SK-N-SH (cell line): ENCODE measurements at regions not wholly inside any gene's neighbourhood (a gene's known extent, or its start where the extent isn't known, plus 50 kb on each side); places are given as distances from the start of the nearest gene placed in this dataset.

Source experiments
- CTCF ChIA-PET: fragments of 300-600, 350-600 bp; formaldehyde crosslinking; extraction: SDS; loops from one replicate; lab custom pipeline; 2021; lab: Yijun Ruan, JAX
- POLR2A ChIA-PET: fragments of 350-600 bp; sonication (Branson Sonifier 250); formaldehyde crosslinking; extraction: SDS; loops from one replicate; lab custom pipeline; 2020; ENCODE audit warnings: antibody characterized with exemption, inconsistent platforms; lab: Yijun Ruan, JAX
- DNase-seq: peaks from one replicate; pipeline ENCODE4 v3.0.0; 2012
- H2AFZ ChIP-seq: fragments of 200-600 bp; sonication (generic); 2 replicates; pipeline ENCODE4 v1.8.1; 2016; ENCODE audit warnings: antibody characterized with exemption, mild to moderate bottlenecking, low read depth
- H3F3A ChIP-seq: fragments of 200-600 bp; sonication (generic); replicated peaks from 2 replicates; pipeline ENCODE3; 2016; ENCODE audit warnings: antibody characterized with exemption, mild to moderate bottlenecking; ENCODE audit not compliant: insufficient read depth
- H3K27ac ChIP-seq, 2 experiments: fragments of 200-500 bp in 1 of 2; fragments of 200-600 bp in 1 of 2; sonication (Bioruptor generic) in 1 of 2; sonication (generic), shearing (Covaris generic) in 1 of 2; 2 replicates each; pipeline versions ENCODE4 v1.5.1 to v1.6.1; 2014 to 2016; ENCODE audit warnings: low read depth in 2 of 2, inconsistent platforms in 1 of 2, low read length in 1 of 2, mild to moderate bottlenecking in 1 of 2, mixed read lengths in 1 of 2
- H3K27me3 ChIP-seq: fragments of 200-600 bp; sonication (generic), shearing (Covaris generic); 2 replicates; pipeline ENCODE4 v1.6.1; 2016; ENCODE audit warnings: mixed run types; ENCODE audit not compliant: insufficient read depth
- H3K36me3 ChIP-seq, 2 experiments: fragments of 200-500 bp in 1 of 2; fragments of 200-600 bp in 1 of 2; sonication (Bioruptor generic) in 1 of 2; sonication (generic) in 1 of 2; replicated peaks in 1 of 2; 2 replicates each; pipeline versions ENCODE3 to v1.5.1; 2014 to 2016; ENCODE audit warnings: low read length in 1 of 2, mild to moderate bottlenecking in 1 of 2; ENCODE audit not compliant: insufficient read depth in 2 of 2, control insufficient read depth in 1 of 2
- H3K4me1 ChIP-seq, 2 experiments: fragments of 200-500 bp in 1 of 2; fragments of 200-600 bp in 1 of 2; sonication (Bioruptor generic) in 1 of 2; sonication (generic), shearing (Covaris generic) in 1 of 2; 2 replicates each; pipeline versions ENCODE4 v1.5.1 to v1.6.1; 2014 to 2016; ENCODE audit warnings: low read depth in 1 of 2, low read length in 1 of 2, mixed run types in 1 of 2; ENCODE audit not compliant: insufficient read depth in 2 of 2, control insufficient read depth in 1 of 2
- H3K4me2 ChIP-seq: fragments of 200-600 bp; sonication (generic), shearing (Covaris generic); 2 replicates; pipeline ENCODE4 v1.6.1; 2017; ENCODE audit warnings: mixed run types
- H3K4me3 ChIP-seq, 2 experiments: fragments of 200-500 bp in 1 of 2; fragments of 200-600 bp in 1 of 2; sonication (Bioruptor generic) in 1 of 2; sonication (generic), shearing (Covaris generic) in 1 of 2; 2 replicates each; pipeline versions ENCODE4 v1.5.1 to v1.8.1; 2014 to 2016; ENCODE audit warnings: low read depth in 2 of 2, inconsistent platforms in 1 of 2, low read length in 1 of 2, mild to moderate bottlenecking in 1 of 2, mixed read lengths in 1 of 2, moderate library complexity in 1 of 2
- H3K79me2 ChIP-seq: fragments of 200-600 bp; sonication (generic); 2 replicates; pipeline ENCODE4 v1.8.1; 2017; ENCODE audit warnings: mild to moderate bottlenecking; ENCODE audit not compliant: insufficient read depth
- H3K9ac ChIP-seq: fragments of 200-600 bp; sonication (generic); 2 replicates; pipeline ENCODE4 v1.6.1; 2017; ENCODE audit warnings: mixed run types
- H3K9me2 ChIP-seq: fragments of 200-600 bp; sonication (generic); 2 replicates; pipeline ENCODE4 v1.6.1; 2017; ENCODE audit warnings: mixed run types
- H3K9me3 ChIP-seq: fragments of 200-600 bp; sonication (generic); 2 replicates; pipeline ENCODE4 v1.6.1; 2017; ENCODE audit warnings: mixed run types, mild to moderate bottlenecking, moderate library complexity
- H4K20me1 ChIP-seq: fragments of 200-600 bp; sonication (generic); 2 replicates; pipeline ENCODE4 v1.6.1; 2017; ENCODE audit warnings: mild to moderate bottlenecking, mixed run types; ENCODE audit not compliant: insufficient read depth
- EP300 ChIP-seq, 2 experiments: IDR thresholded peaks; 2 replicates each; pipeline versions ENCODE4 v1.4.0 to v1.6.1; 2012; ENCODE audit warnings: borderline replicate concordance in 1 of 2, low read depth in 1 of 2, low read length in 1 of 2
- GATA2 ChIP-seq: sonication (generic); formaldehyde crosslinking; IDR thresholded peaks from 2 replicates; pipeline ENCODE4 v1.5.0; 2020; ENCODE audit warnings: mild to moderate bottlenecking, missing genetic modification reagents
- MAX ChIP-seq: IDR thresholded peaks from 2 replicates; pipeline ENCODE4 v1.4.0; 2012; ENCODE audit warnings: low read depth
- MEF2A ChIP-seq: IDR thresholded peaks from 2 replicates; pipeline ENCODE4 v1.4.0; 2012; ENCODE audit warnings: low read depth, borderline replicate concordance
- MXI1 ChIP-seq: IDR thresholded peaks from 2 replicates; pipeline ENCODE4 v1.6.1; 2012; ENCODE audit warnings: mild to moderate bottlenecking, low read depth, low read length, improper control_type of control experiment
- PBX3 ChIP-seq: IDR thresholded peaks from 2 replicates; pipeline ENCODE4; 2012
- REST ChIP-seq: IDR thresholded peaks from 2 replicates; pipeline ENCODE4 v1.6.1; 2012; ENCODE audit warnings: mild to moderate bottlenecking, low read depth, low read length, moderate library complexity
- RXRA ChIP-seq: IDR thresholded peaks from 2 replicates; pipeline ENCODE4 v1.4.0; 2012; ENCODE audit warnings: low read depth, mild to moderate bottlenecking, borderline replicate concordance
- SIN3A ChIP-seq: IDR thresholded peaks from 2 replicates; pipeline ENCODE4 v1.6.1; 2012; ENCODE audit warnings: low read depth, mild to moderate bottlenecking, low read length, moderate library complexity, borderline replicate concordance
- YY1 ChIP-seq: IDR thresholded peaks from 2 replicates; pipeline ENCODE4 v1.4.0; 2012; ENCODE audit warnings: low read depth, mild to moderate bottlenecking
- WGBS: methylation state at CpG from one replicate; pipeline ENCODE4 v1.1.6; 2017; ENCODE audit warnings: low lambda C conversion rate; 5-methylcytosine and 5-hydroxymethylcytosine counted together

- no peak overlapping the region for H3K4me3 ChIP-seq
- no peak overlapping the region for H3K9ac ChIP-seq
- H3K9me2 ChIP-seq: no peaks in the 10 kb centered on the region
- no peaks in the 10 kb centered on the region for H3K9me3 ChIP-seq
- no peaks in the 10 kb centered on the region for H3K27me3 ChIP-seq
- H2AFZ ChIP-seq: no peak overlapping the region
- H3K4me2 ChIP-seq: no peak overlapping the region
- TF ChIP-seq REST: no peak
- no peak for TF ChIP-seq YY1
- TF ChIP-seq MEF2A: no peak
- TF ChIP-seq RXRA: no peak
- TF ChIP-seq GATA2 (CRISPR knock-in tag): no peak
- no peak for TF ChIP-seq EP300 (IDR thresholded peaks at IDR 0.05; ENCODE audit: borderline replicate concordance in 1 of 2, low read depth in 1 of 2, low read length in 1 of 2)
- TF ChIP-seq MAX: no peak
- TF ChIP-seq MXI1: no peak
- no peak for TF ChIP-seq SIN3A
- POLR2A ChIA-PET: no interaction called here
- H3K4me1 ChIP-seq: no peaks in the 10 kb centered on the region
- CTCF ChIA-PET: no interaction called here
- DNase-seq: no peak
- no peaks in the 10 kb centered on the region for H3K79me2 ChIP-seq
- no peaks in the 10 kb centered on the region for H4K20me1 ChIP-seq
- H3K36me3 ChIP-seq: no peaks in the 10 kb centered on the region
- H3F3A ChIP-seq: no peaks in the 10 kb centered on the region
- no peak overlapping the region for H3K27ac ChIP-seq
These were observed 121.3 kb upstream of the NRXN1 start for GRCh38 chr2:51153236-51153635.

GRCh38 chr2:51151490-51152140 is 119.7 kb upstream of the NRXN1 start:
- Histone ChIP-seq H4K20me1 (no peaks in the 10 kb centered on the region), H3F3A (no peaks in the 10 kb centered on the region), H3K9me3 (no peaks in the 10 kb centered on the region), H3K79me2 (no peaks in the 10 kb centered on the region), H3K4me1 (no peaks in the 10 kb centered on the region), H3K27ac (no peak overlapping the region), H2AFZ (no peak overlapping the region), H3K27me3 (no peaks in the 10 kb centered on the region), H3K36me3 (no peaks in the 10 kb centered on the region), H3K4me2 (no peak overlapping the region), H3K9me2 (0 out of 2 replicates have a peak, but pooled peaks cover 3% of the 10 kb centered on the region), H3K4me3 (no peak overlapping the region), H3K9ac (no peak overlapping the region)
- TF ChIP-seq PBX3: no peak
- no peak for DNase-seq
- 66% methylated on average over 15 of the region's 30 CpGs for WGBS
- ChIA-PET POLR2A (no interaction called here), CTCF (interaction anchor here (0.6 kb wide), 1 partner anchor 546 kb away, joined by 3 read pairs; no protein-coding TSS in a partner anchor)
